RWPE2 (cell line): ENCODE measurements at regions not wholly inside any gene's neighbourhood (a gene's known extent, or its start where the extent isn't known, plus 50 kb on each side); places are given as distances from the start of the nearest gene placed in this dataset.

Experiments used
- ATAC-seq: fragments of 200-7000 bp; cut with Tn5 transposase; 3 replicates; pipeline ENCODE4 v1.9.1; 2021; ENCODE audit warnings: low read depth
- DNase-seq: peaks from one replicate; pipeline ENCODE4 v3.0.0-alpha.2; 2020; ENCODE audit warnings: low spot score
- H3K27ac ChIP-seq: fragments of 450-650 bp; 2 replicates; pipeline ENCODE4 v1.5.1; 2017; ENCODE audit warnings: mild to moderate bottlenecking; ENCODE audit not compliant: poor library complexity, severe bottlenecking
- H3K27me3 ChIP-seq: fragments of 250-450 bp; sonication (Bioruptor Pico); 2 replicates; pipeline ENCODE4 v1.5.1; 2021; ENCODE audit warnings: mild to moderate bottlenecking, moderate library complexity; ENCODE audit not compliant: insufficient read depth, poor library complexity, severe bottlenecking
- H3K36me3 ChIP-seq: fragments of 250-450 bp; sonication (Bioruptor Pico); 2 replicates; pipeline ENCODE4 v1.5.1; 2020; ENCODE audit warnings: low read depth, mild to moderate bottlenecking, moderate library complexity
- H3K4me1 ChIP-seq: fragments of 250-450 bp; sonication (Bioruptor Pico); 2 replicates; pipeline ENCODE4 v1.5.1; 2021; ENCODE audit warnings: mild to moderate bottlenecking, moderate library complexity; ENCODE audit not compliant: insufficient read depth, poor library complexity, severe bottlenecking
- H3K4me3 ChIP-seq: fragments of 250-450 bp; sonication (Bioruptor Pico); 2 replicates; pipeline ENCODE4 v1.5.1; 2021; ENCODE audit warnings: mild to moderate bottlenecking, moderate library complexity; ENCODE audit not compliant: severe bottlenecking
- H3K9me3 ChIP-seq: fragments of 250-450 bp; sonication (Bioruptor Pico); 2 replicates; pipeline ENCODE4 v1.5.1; 2021; ENCODE audit warnings: mild to moderate bottlenecking, moderate library complexity; ENCODE audit not compliant: severe bottlenecking
- CTCF ChIP-seq: fragments of 450-650 bp; IDR thresholded peaks from one replicate; pipeline ENCODE4 v1.5.1; 2017; ENCODE audit warnings: mild to moderate bottlenecking, moderate library complexity; ENCODE audit not compliant: poor library complexity, severe bottlenecking

- Histone ChIP-seq H3K4me1 (peaks cover 7% of the 10 kb centered on the region), H3K27me3 (no peaks in the 10 kb centered on the region), H3K4me3 (no peak overlapping the region), H3K36me3 (no peaks in the 10 kb centered on the region), H3K27ac (no peak overlapping the region), H3K9me3 (no peaks in the 10 kb centered on the region)
- no peak for TF ChIP-seq CTCF
- DNase-seq = no peak
- ATAC-seq = no peak
Observed at GRCh38 chr6:169883316-169883715, 131.9 kb downstream of the ERMARD start.

GRCh38 chr6:169881976-169882375, 130.6 kb downstream of the ERMARD start:
- H3K4me1 ChIP-seq = no peaks in the 10 kb centered on the region
- no peaks in the 10 kb centered on the region for H3K27me3 ChIP-seq
- ATAC-seq = no peak
- no peak for TF ChIP-seq CTCF
- no peak overlapping the region for H3K4me3 ChIP-seq
- H3K27ac ChIP-seq = no peak overlapping the region
- no peaks in the 10 kb centered on the region for H3K9me3 ChIP-seq
- DNase-seq = no peak
- H3K36me3 ChIP-seq = no peaks in the 10 kb centered on the region

GRCh38 chr6:169881398-169881797, 130.0 kb downstream of the ERMARD start:
- H3K27me3 ChIP-seq = no peaks in the 10 kb centered on the region
- H3K4me1 ChIP-seq = no peaks in the 10 kb centered on the region
- TF ChIP-seq CTCF = no peak
- H3K36me3 ChIP-seq = no peaks in the 10 kb centered on the region
- no peak overlapping the region for H3K4me3 ChIP-seq
- DNase-seq (no peak), ATAC-seq (no peak)
- H3K27ac ChIP-seq = no peak overlapping the region
- H3K9me3 ChIP-seq = no peaks in the 10 kb centered on the region

- no peaks in the 10 kb centered on the region for H3K27me3 ChIP-seq
- no peaks in the 10 kb centered on the region for H3K36me3 ChIP-seq
- ATAC-seq (no peak), DNase-seq (no peak)
- no peaks in the 10 kb centered on the region for H3K9me3 ChIP-seq
- TF ChIP-seq CTCF = no peak
- H3K4me1 ChIP-seq = no peaks in the 10 kb centered on the region
- no peak overlapping the region for H3K27ac ChIP-seq
- no peak overlapping the region for H3K4me3 ChIP-seq
Observed at GRCh38 chr6:169880516-169880915, 129.1 kb downstream of the ERMARD start.

- no peak for TF ChIP-seq CTCF
- no peak for DNase-seq
- no peaks in the 10 kb centered on the region for H3K9me3 ChIP-seq
- no peaks in the 10 kb centered on the region for H3K4me1 ChIP-seq
- no peaks in the 10 kb centered on the region for H3K36me3 ChIP-seq
- no peak overlapping the region for H3K27ac ChIP-seq
- no peaks in the 10 kb centered on the region for H3K27me3 ChIP-seq
- H3K4me3 ChIP-seq = no peak overlapping the region
- ATAC-seq = no peak
Observed at GRCh38 chr6:169869301-169869700, 117.9 kb downstream of the ERMARD start.
